HCT116 (cell line): ENCODE measurements at regions not wholly inside any gene's neighbourhood (a gene's known extent, or its start where the extent isn't known, plus 50 kb on each side); places are given as distances from the start of the nearest gene placed in this dataset.
A peak's percentile ranks its signal among the peaks of the same experiment; 100 is the strongest.

ENCODE experiments used
- ATAC-seq: fragments of 200-7000 bp; cut with Tn5 transposase; 2 replicates; pipeline ENCODE4 v1.9.1; 2020; ENCODE audit warnings: mild to moderate bottlenecking, moderate library complexity
- BruUV-seq: library from RNA; stranded (reverse); fragments of 400-500 nt; replicated peaks from 2 replicates; lab custom pipeline; 2021; lab: Mats Ljungman, UMichigan
- CTCF ChIA-PET: fragments of 300-600 bp; sonication (Branson Sonifier 250); formaldehyde crosslinking; loops from one replicate; lab custom pipeline; 2021; ENCODE audit warnings: antibody characterized with exemption; lab: Charles Lee
- POLR2A ChIA-PET: fragments of 300-600, 350-600 bp; sonication (Branson Sonifier 250); formaldehyde crosslinking; loops from one replicate; lab custom pipeline; 2021; ENCODE audit warnings: antibody characterized with exemption; lab: Charles Lee
- RAD21 ChIA-PET, 2 experiments: fragments of 300-600 bp; sonication (Branson Sonifier 250); formaldehyde crosslinking; loops; one replicate each; lab custom pipeline; 2023; ENCODE audit warnings: low total read pairs in 2 of 2; ENCODE audit not compliant: uncharacterized antibody in 2 of 2, unreplicated experiment in 2 of 2, low non-redundant PET in 1 of 2; lab: Charles Lee
- DNase-seq: peaks from one replicate; pipeline ENCODE4 v3.0.0-alpha.2; 2010; ENCODE audit warnings: low read depth, low spot score
- H2AFZ ChIP-seq: fragments of 200-600 bp; shearing (Covaris generic), sonication (generic); 2 replicates; pipeline ENCODE4 v1.6.1; 2017; ENCODE audit warnings: low read depth, mixed run types, mixed read lengths, antibody characterized with exemption, low read length; ENCODE audit not compliant: poor library complexity, severe bottlenecking
- H3K27ac ChIP-seq: 2 replicates; pipeline ENCODE4 v1.5.1; 2012; ENCODE audit warnings: low read depth, low read length
- H3K27me3 ChIP-seq: fragments of 200-600 bp; sonication (generic); 2 replicates; pipeline ENCODE4 v1.6.1; 2016; ENCODE audit warnings: mixed run types, low read length, mixed read lengths; ENCODE audit not compliant: insufficient read depth
- H3K36me3 ChIP-seq, 2 experiments: fragments of 200-500 bp in 1 of 2; fragments of 200-600 bp in 1 of 2; sonication (Bioruptor generic) in 1 of 2; sonication (generic) in 1 of 2; 2 replicates each; pipeline versions ENCODE4 v1.5.1 to v1.6.1; 2014 to 2016; ENCODE audit warnings: low read length in 2 of 2, inconsistent platforms in 1 of 2, mixed read lengths in 1 of 2, mixed run types in 1 of 2; ENCODE audit not compliant: insufficient read depth in 2 of 2, control insufficient read depth in 1 of 2
- H3K4me1 ChIP-seq, 2 experiments: fragments of 200-600 bp in 1 of 2; sonication (generic) in 1 of 2; 2 replicates each; pipeline versions ENCODE4 v1.5.1 to v1.6.1; 2012 to 2017; ENCODE audit warnings: low read length in 2 of 2, inconsistent platforms in 1 of 2, mild to moderate bottlenecking in 1 of 2, mixed read lengths in 1 of 2, mixed run types in 1 of 2, moderate library complexity in 1 of 2; ENCODE audit not compliant: insufficient read depth in 2 of 2, control insufficient read depth in 1 of 2
- H3K4me2 ChIP-seq: fragments of 200-600 bp; sonication (generic); 2 replicates; pipeline ENCODE4 v1.6.1; 2017; ENCODE audit warnings: mixed run types, low read length, mixed read lengths
- H3K4me3 ChIP-seq, 2 experiments: fragments of 200-600 bp in 1 of 2; sonication (generic) in 1 of 2; replicated peaks in 1 of 2; 2 replicates each; pipeline ENCODE4 v1.5.1; 2011 to 2016; ENCODE audit warnings: low read length in 2 of 2, control low read depth in 1 of 2, low read depth in 1 of 2, mild to moderate bottlenecking in 1 of 2, mixed read lengths in 1 of 2, mixed run types in 1 of 2
- H3K79me2 ChIP-seq: fragments of 200-600 bp; sonication (generic); 2 replicates; pipeline ENCODE4 v1.6.1; 2017; ENCODE audit warnings: mild to moderate bottlenecking, mixed run types, low read length, moderate library complexity, mixed read lengths; ENCODE audit not compliant: insufficient read depth
- H3K9ac ChIP-seq: fragments of 200-600 bp; sonication (generic); 2 replicates; pipeline ENCODE4 v1.6.1; 2016; ENCODE audit warnings: low read length, mixed read lengths
- H3K9me2 ChIP-seq: fragments of 200-600 bp; sonication (generic), shearing (Covaris generic); 2 replicates; pipeline ENCODE4 v1.6.1; 2017; ENCODE audit warnings: mixed run types, mild to moderate bottlenecking, moderate library complexity; ENCODE audit not compliant: insufficient read depth
- H3K9me3 ChIP-seq, 2 experiments: fragments of 200-500 bp in 1 of 2; fragments of 200-600 bp in 1 of 2; sonication (Bioruptor generic) in 1 of 2; sonication (generic) in 1 of 2; 2 replicates each; pipeline ENCODE4 v1.6.1; 2014 to 2017; ENCODE audit warnings: low read length in 2 of 2, mixed read lengths in 2 of 2, inconsistent platforms in 1 of 2, low read depth in 1 of 2, mild to moderate bottlenecking in 1 of 2, mixed run types in 1 of 2, moderate library complexity in 1 of 2; ENCODE audit not compliant: control insufficient read depth in 1 of 2, insufficient read depth in 1 of 2
- H4K20me1 ChIP-seq: fragments of 200-600 bp; sonication (generic), shearing (Covaris generic); 2 replicates; pipeline ENCODE4 v1.6.1; 2017; ENCODE audit warnings: mixed run types, mild to moderate bottlenecking, moderate library complexity; ENCODE audit not compliant: insufficient read depth
- CTCF ChIP-seq, 3 experiments: fragments of 200-600 bp in 1 of 3; sonication (generic) in 1 of 3; IDR thresholded peaks in 2 of 3; conservative IDR thresholded peaks in 1 of 3; 2 replicates each; pipeline ENCODE4 v1.5.1; 2012 to 2017; ENCODE audit warnings: low read depth in 2 of 3, low read length in 2 of 3, antibody characterized with exemption in 1 of 3, borderline replicate concordance in 1 of 3, control low read depth in 1 of 3, mild to moderate bottlenecking in 1 of 3, mixed read lengths in 1 of 3, mixed run types in 1 of 3, moderate library complexity in 1 of 3; ENCODE audit not compliant: insufficient read depth in 1 of 3
- EGR1 ChIP-seq: IDR thresholded peaks from 2 replicates; pipeline ENCODE4 v1.6.1; 2012; ENCODE audit warnings: low read depth
- EZH2 ChIP-seq: fragments of 200-600 bp; sonication (generic); IDR thresholded peaks from 2 replicates; pipeline ENCODE4 v1.6.1; 2017; ENCODE audit warnings: antibody characterized with exemption, mixed run types
- EZH2phosphoT487 ChIP-seq: fragments of 200-600 bp; IDR thresholded peaks from 2 replicates; pipeline ENCODE4 v1.6.1; 2018; ENCODE audit warnings: antibody characterized with exemption, borderline replicate concordance
- FOSL1 ChIP-seq: IDR thresholded peaks from 2 replicates; pipeline ENCODE4 v1.6.1; 2012; ENCODE audit warnings: low read depth
- JUND ChIP-seq: IDR thresholded peaks from 2 replicates; pipeline ENCODE4 v1.6.1; 2012
- POLR2AphosphoS5 ChIP-seq: IDR thresholded peaks from 2 replicates; pipeline ENCODE4 v1.6.1; 2011; ENCODE audit warnings: mild to moderate bottlenecking, low read depth, low read length, moderate library complexity
- RAD21 ChIP-seq: IDR thresholded peaks from 2 replicates; pipeline ENCODE4 v1.6.1; 2012; ENCODE audit warnings: low read depth, mild to moderate bottlenecking
- REST ChIP-seq: IDR thresholded peaks from 2 replicates; pipeline ENCODE4 v1.6.1; 2012; ENCODE audit warnings: low read depth
- SIN3A ChIP-seq: IDR thresholded peaks from 2 replicates; pipeline ENCODE4 v1.6.1; 2012; ENCODE audit warnings: low read depth
- SP1 ChIP-seq: IDR thresholded peaks from 2 replicates; pipeline ENCODE4 v1.6.1; 2012; ENCODE audit warnings: low read depth
- YY1 ChIP-seq: IDR thresholded peaks from 2 replicates; pipeline ENCODE4 v1.6.1; 2011; ENCODE audit warnings: low read length, low read depth, moderate library complexity, mild to moderate bottlenecking; ENCODE audit not compliant: insufficient replicate concordance; ENCODE audit errors: extremely low read depth
- ZNF274 ChIP-seq: fragments of 200-500 bp; sonication (Bioruptor generic); IDR thresholded peaks from 2 replicates; pipeline ENCODE4 v1.6.1; 2014; ENCODE audit warnings: mild to moderate bottlenecking, low read depth, low read length, inconsistent platforms
- intact Hi-C: fragments of 100-400 bp; cut with micrococcal nuclease; formaldehyde crosslinking; loops from 2 replicates; pipeline ENCODE4 v1.10.0; 2022

- Histone ChIP-seq H2AFZ (peak overlapping the region; percentile 5), H3K9me2 (peaks cover 6% of the 10 kb centered on the region; the same call in 1 of the 2 replicates), H3K4me3 (no peak overlapping the region), H3K9ac (no peak overlapping the region), H3K27me3 (no peaks in the 10 kb centered on the region), H3K4me2 (no peak overlapping the region), H3K36me3 (no peaks in the 10 kb centered on the region), H3K27ac (no peak overlapping the region), H3K9me3 (no peaks in the 10 kb centered on the region), H3K79me2 (no peaks in the 10 kb centered on the region), H3K4me1 (peaks cover 6 to 21% of the 10 kb centered on the region in 2 experiments), H4K20me1 (no peaks in the 10 kb centered on the region)
- ATAC-seq (no peak), DNase-seq (no peak)
- BruUV-seq: no TSS peak
- ChIA-PET RAD21 (no interaction called here), CTCF (no interaction called here), POLR2A (no interaction called here)
- intact Hi-C loops: no loop called here
- TF ChIP-seq REST (no peak), EZH2phosphoT487 (no peak), ZNF274 (no peak), FOSL1 (no peak), SP1 (no peak), EZH2 (no peak), RAD21 (no peak), YY1 (no peak), CTCF (IDR thresholded peaks at IDR 0.05 in 2 of 3, conservative IDR thresholded peaks at IDR 0.05 in 1 of 3; ENCODE audit: borderline replicate concordance in 1 of 3, insufficient read depth in 1 of 3, low read depth in 2 of 3, low read length in 2 of 3) (no peak), SIN3A (no peak), POLR2AphosphoS5 (no peak), JUND (no peak), EGR1 (no peak)
Measured at GRCh38 chr3:115246461-115247020, 99.5 kb upstream of the ZBTB20 start.
